ENCODE measurements at regions not wholly inside any gene's neighbourhood (a gene's known extent, or its start where the extent isn't known, plus 50 kb on each side); places are given as distances from the start of the nearest gene placed in this dataset.

- TF ChIP-seq POLR2A (IDR thresholded peaks at IDR 0.05; ENCODE audit: low read depth) (no peak), POLR2AphosphoS5 (IDR thresholded peaks at IDR 0.05) (no peak), CTCF (IDR thresholded peaks at IDR 0.05) (no peak)
These were observed 2266.4 kb upstream of the TENM3 start for GRCh38 chr4:179976777-179977176.

All from esophagus muscularis mucosa (tissue), 3 donors.